BJ (cell line): ENCODE measurements at regions not wholly inside any gene's neighbourhood (a gene's known extent, or its start where the extent isn't known, plus 50 kb on each side); places are given as distances from the start of the nearest gene placed in this dataset.

Experiments
- CTCF ChIA-PET: fragments of 350-600 bp; formaldehyde crosslinking; extraction: SDS; loops from one replicate; lab custom pipeline; 2021; ENCODE audit warnings: antibody characterized with exemption, inconsistent platforms; lab: Yijun Ruan, JAX
- POLR2A ChIA-PET: fragments of 300-600 bp; sonication (Branson Sonifier 250); formaldehyde crosslinking; extraction: SDS; loops from one replicate; lab custom pipeline; 2021; ENCODE audit warnings: antibody characterized with exemption; lab: Charles Lee
- DNase-seq: peaks from one replicate; pipeline ENCODE4 v3.0.0-alpha.2; 2011; ENCODE audit warnings: low read depth
- H3K27me3 ChIP-seq: 2 replicates; pipeline ENCODE4 v1.6.0; 2011; ENCODE audit warnings: low read length; ENCODE audit not compliant: control insufficient read depth, insufficient read depth
- H3K36me3 ChIP-seq: 2 replicates; pipeline ENCODE4 v1.5.1; 2011; ENCODE audit warnings: low read length; ENCODE audit not compliant: control insufficient read depth, insufficient read depth
- H3K4me3 ChIP-seq: 2 replicates; pipeline ENCODE4 v1.5.1; 2011; ENCODE audit warnings: low read depth, mild to moderate bottlenecking, control low read depth, low read length
- TF ChIP-seq, protein P1 (sequence below): IDR thresholded peaks from 2 replicates; pipeline ENCODE4 v1.5.1; 2011; ENCODE audit warnings: low read depth, mild to moderate bottlenecking, control low read depth, inconsistent platforms, low read length, moderate library complexity; ENCODE audit not compliant: insufficient read depth

- H3K27me3 ChIP-seq, result no peaks in the 10 kb centered on the region
- POLR2A ChIA-PET, result no interaction called here
- DNase-seq, result no peak
- CTCF ChIA-PET, result no interaction called here
- no peak overlapping the region for H3K4me3 ChIP-seq
- H3K36me3 ChIP-seq, result no peaks in the 10 kb centered on the region
- TF ChIP-seq, protein P1, sequence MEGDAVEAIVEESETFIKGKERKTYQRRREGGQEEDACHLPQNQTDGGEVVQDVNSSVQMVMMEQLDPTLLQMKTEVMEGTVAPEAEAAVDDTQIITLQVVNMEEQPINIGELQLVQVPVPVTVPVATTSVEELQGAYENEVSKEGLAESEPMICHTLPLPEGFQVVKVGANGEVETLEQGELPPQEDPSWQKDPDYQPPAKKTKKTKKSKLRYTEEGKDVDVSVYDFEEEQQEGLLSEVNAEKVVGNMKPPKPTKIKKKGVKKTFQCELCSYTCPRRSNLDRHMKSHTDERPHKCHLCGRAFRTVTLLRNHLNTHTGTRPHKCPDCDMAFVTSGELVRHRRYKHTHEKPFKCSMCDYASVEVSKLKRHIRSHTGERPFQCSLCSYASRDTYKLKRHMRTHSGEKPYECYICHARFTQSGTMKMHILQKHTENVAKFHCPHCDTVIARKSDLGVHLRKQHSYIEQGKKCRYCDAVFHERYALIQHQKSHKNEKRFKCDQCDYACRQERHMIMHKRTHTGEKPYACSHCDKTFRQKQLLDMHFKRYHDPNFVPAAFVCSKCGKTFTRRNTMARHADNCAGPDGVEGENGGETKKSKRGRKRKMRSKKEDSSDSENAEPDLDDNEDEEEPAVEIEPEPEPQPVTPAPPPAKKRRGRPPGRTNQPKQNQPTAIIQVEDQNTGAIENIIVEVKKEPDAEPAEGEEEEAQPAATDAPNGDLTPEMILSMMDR, result no peak
These were observed 721.4 kb upstream of the NR2F2 start for GRCh38 chr15:95609096-95609495.

- CTCF ChIA-PET, result interaction anchor here (1.0 kb wide), 1 partner anchor 9 kb away, joined by 3 read pairs; no protein-coding TSS in a partner anchor
- DNase-seq, result no peak
- Histone ChIP-seq H3K27me3 (no peaks in the 10 kb centered on the region), H3K36me3 (no peaks in the 10 kb centered on the region), H3K4me3 (no peak overlapping the region)
- POLR2A ChIA-PET, result no interaction called here
- TF ChIP-seq, protein P1, result no peak
These were observed 719.6 kb upstream of the NR2F2 start for GRCh38 chr15:95610945-95611344.

- DNase-seq, result no peak
- TF ChIP-seq, protein P1, result no peak
- Histone ChIP-seq H3K36me3 (no peaks in the 10 kb centered on the region), H3K4me3 (no peak overlapping the region), H3K27me3 (no peaks in the 10 kb centered on the region)
- POLR2A ChIA-PET, result no interaction called here
- CTCF ChIA-PET, result no interaction called here
These were observed 715.1 kb upstream of the NR2F2 start for GRCh38 chr15:95615436-95615835.

DNA sequence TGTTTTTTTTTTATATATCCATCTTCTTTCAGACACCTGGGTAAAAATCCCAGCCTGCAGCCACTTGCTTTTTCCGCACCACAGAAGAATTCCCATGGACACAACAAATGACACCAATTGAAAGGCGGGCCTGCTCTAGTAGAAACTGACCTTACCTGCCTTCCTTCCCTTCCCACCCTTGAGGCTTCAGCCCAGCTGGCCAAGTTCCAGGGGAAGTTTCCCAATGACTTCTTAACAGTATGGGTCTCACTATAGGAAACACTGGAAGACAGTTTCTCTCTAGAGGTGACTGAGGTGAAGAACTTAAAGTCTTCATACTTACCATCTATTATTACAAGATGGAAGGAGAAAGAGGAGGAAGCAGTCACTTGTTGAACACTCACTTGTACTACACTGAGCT, 714.2 kb upstream of the NR2F2 start:
- POLR2A ChIA-PET, result interaction anchor here (0.6 kb wide), 1 partner anchor 17 kb away, joined by 5 read pairs; no protein-coding TSS in a partner anchor
- TF ChIP-seq, protein P1, result no peak
- H3K36me3 ChIP-seq, result no peaks in the 10 kb centered on the region
- no peak overlapping the region for H3K4me3 ChIP-seq
- H3K27me3 ChIP-seq, result no peaks in the 10 kb centered on the region
- no peak for DNase-seq
- CTCF ChIA-PET, result no interaction called here

- no peaks in the 10 kb centered on the region for H3K27me3 ChIP-seq
- TF ChIP-seq, protein P1, result no peak
- no peak for DNase-seq
- H3K4me3 ChIP-seq, result no peak overlapping the region
- H3K36me3 ChIP-seq, result no peaks in the 10 kb centered on the region
- POLR2A ChIA-PET, result no interaction called here
- CTCF ChIA-PET, result interaction anchor here (1.0 to 1.3 kb wide), 2 partner anchors 9 to 10 kb away, joined by 3 read pairs; no protein-coding TSS in a partner anchor
These were observed 709.4 kb upstream of the NR2F2 start for GRCh38 chr15:95620934-95621579.
